DND-41 (cell line): ENCODE measurements at regions not wholly inside any gene's neighbourhood (a gene's known extent, or its start where the extent isn't known, plus 50 kb on each side); places are given as distances from the start of the nearest gene placed in this dataset.

ENCODE experiments used
- ATAC-seq: fragments of 200-7000 bp; cut with Tn5 transposase; 3 replicates; pipeline ENCODE4 v1.9.1; 2021; ENCODE audit warnings: low read depth; ENCODE audit not compliant: insufficient read depth
- DNase-seq: peaks from one replicate; pipeline ENCODE4 v3.0.0-alpha.2; 2020
- H2AFZ ChIP-seq: 2 replicates; pipeline ENCODE4 v1.6.0; 2012; ENCODE audit warnings: low read depth, low read length
- H3K27ac ChIP-seq: 2 replicates; pipeline ENCODE4 v1.5.1; 2012; ENCODE audit warnings: low read length, inconsistent platforms
- H3K27me3 ChIP-seq: fragments of 200-600 bp; sonication (generic); 2 replicates; pipeline ENCODE4 v1.6.0; 2012; ENCODE audit warnings: low read length, mild to moderate bottlenecking, inconsistent platforms; ENCODE audit not compliant: insufficient read depth, poor library complexity
- H3K36me3 ChIP-seq: 2 replicates; pipeline ENCODE4 v1.5.1; 2012; ENCODE audit warnings: low read length, inconsistent platforms; ENCODE audit not compliant: insufficient read depth
- H3K4me1 ChIP-seq: 2 replicates; pipeline ENCODE4 v1.5.1; 2012; ENCODE audit warnings: mild to moderate bottlenecking, low read length; ENCODE audit not compliant: insufficient read depth
- H3K4me2 ChIP-seq: 2 replicates; pipeline ENCODE4 v1.6.0; 2012; ENCODE audit warnings: mild to moderate bottlenecking, moderate library complexity, low read length, inconsistent platforms; ENCODE audit not compliant: insufficient read depth
- H3K4me3 ChIP-seq, 2 experiments: fragments of 200-600 bp in 1 of 2; shearing (Covaris generic) in 1 of 2; 2 replicates each; pipeline ENCODE4 v1.5.1; 2012 to 2016; ENCODE audit warnings: inconsistent platforms in 2 of 2, low read length in 2 of 2, mild to moderate bottlenecking in 2 of 2, low read depth in 1 of 2, moderate library complexity in 1 of 2
- H3K79me2 ChIP-seq: 2 replicates; pipeline ENCODE4 v1.6.0; 2012; ENCODE audit warnings: low read length, inconsistent platforms; ENCODE audit not compliant: insufficient read depth
- H3K9ac ChIP-seq: 2 replicates; pipeline ENCODE4 v1.6.0; 2012; ENCODE audit warnings: low read depth, mild to moderate bottlenecking, inconsistent platforms, low read length, moderate library complexity
- H3K9me3 ChIP-seq: 2 replicates; pipeline ENCODE4 v1.5.1; 2012; ENCODE audit warnings: low read length, moderate library complexity, mild to moderate bottlenecking, inconsistent platforms; ENCODE audit not compliant: insufficient read depth, severe bottlenecking
- H4K20me1 ChIP-seq: 2 replicates; pipeline ENCODE4 v1.6.0; 2012; ENCODE audit warnings: low read length; ENCODE audit not compliant: insufficient read depth
- EZH2 ChIP-seq: IDR thresholded peaks from 3 replicates; pipeline ENCODE4 v1.6.1; 2012; ENCODE audit warnings: borderline replicate concordance, low read depth, mild to moderate bottlenecking, moderate library complexity, low read length, inconsistent platforms; ENCODE audit not compliant: severe bottlenecking
- TF ChIP-seq, protein P1 (sequence below): IDR thresholded peaks from 2 replicates; pipeline ENCODE4 v1.5.1; 2012; ENCODE audit warnings: borderline replicate concordance, low read length, moderate library complexity, mild to moderate bottlenecking; ENCODE audit not compliant: poor library complexity, severe bottlenecking; ENCODE audit errors: extremely low read depth

DNA sequence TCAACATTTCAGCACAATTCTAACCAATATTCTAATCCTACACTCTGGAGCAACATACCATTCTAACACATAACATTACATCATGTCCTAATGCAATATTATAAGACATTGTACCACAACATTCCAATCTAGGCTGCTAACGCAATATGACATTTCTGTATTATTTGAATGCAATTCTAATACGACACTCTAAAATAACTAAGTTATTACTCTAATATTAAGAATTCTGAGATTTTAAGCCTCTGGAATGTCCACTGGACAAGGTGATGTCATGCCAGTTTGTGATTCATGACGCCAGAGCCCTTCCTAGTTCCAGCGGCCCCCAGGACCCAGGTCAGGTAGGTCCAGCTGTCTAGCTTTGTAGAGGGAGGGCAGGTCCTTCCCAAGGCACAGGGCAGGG is 69.7 kb upstream of the SIRPA start:
- peaks cover 3% of the 10 kb centered on the region for H3K27me3 ChIP-seq
- H2AFZ ChIP-seq: no peak overlapping the region
- no peak overlapping the region for H3K27ac ChIP-seq
- H3K36me3 ChIP-seq: no peaks in the 10 kb centered on the region
- no peaks in the 10 kb centered on the region for H3K79me2 ChIP-seq
- H3K4me2 ChIP-seq: no peak overlapping the region
- H3K4me3 ChIP-seq: no peak overlapping the region
- peaks cover 12% of the 10 kb centered on the region for H3K9me3 ChIP-seq
- no peak overlapping the region for H3K9ac ChIP-seq
- TF ChIP-seq, protein P1, sequence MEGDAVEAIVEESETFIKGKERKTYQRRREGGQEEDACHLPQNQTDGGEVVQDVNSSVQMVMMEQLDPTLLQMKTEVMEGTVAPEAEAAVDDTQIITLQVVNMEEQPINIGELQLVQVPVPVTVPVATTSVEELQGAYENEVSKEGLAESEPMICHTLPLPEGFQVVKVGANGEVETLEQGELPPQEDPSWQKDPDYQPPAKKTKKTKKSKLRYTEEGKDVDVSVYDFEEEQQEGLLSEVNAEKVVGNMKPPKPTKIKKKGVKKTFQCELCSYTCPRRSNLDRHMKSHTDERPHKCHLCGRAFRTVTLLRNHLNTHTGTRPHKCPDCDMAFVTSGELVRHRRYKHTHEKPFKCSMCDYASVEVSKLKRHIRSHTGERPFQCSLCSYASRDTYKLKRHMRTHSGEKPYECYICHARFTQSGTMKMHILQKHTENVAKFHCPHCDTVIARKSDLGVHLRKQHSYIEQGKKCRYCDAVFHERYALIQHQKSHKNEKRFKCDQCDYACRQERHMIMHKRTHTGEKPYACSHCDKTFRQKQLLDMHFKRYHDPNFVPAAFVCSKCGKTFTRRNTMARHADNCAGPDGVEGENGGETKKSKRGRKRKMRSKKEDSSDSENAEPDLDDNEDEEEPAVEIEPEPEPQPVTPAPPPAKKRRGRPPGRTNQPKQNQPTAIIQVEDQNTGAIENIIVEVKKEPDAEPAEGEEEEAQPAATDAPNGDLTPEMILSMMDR: no peak
- no peak for TF ChIP-seq EZH2
- no peaks in the 10 kb centered on the region for H3K4me1 ChIP-seq
- no peak for ATAC-seq
- H4K20me1 ChIP-seq: 0 out of 2 replicates have a peak, but pooled peaks cover 3% of the 10 kb centered on the region
- DNase-seq: no peak

DNA sequence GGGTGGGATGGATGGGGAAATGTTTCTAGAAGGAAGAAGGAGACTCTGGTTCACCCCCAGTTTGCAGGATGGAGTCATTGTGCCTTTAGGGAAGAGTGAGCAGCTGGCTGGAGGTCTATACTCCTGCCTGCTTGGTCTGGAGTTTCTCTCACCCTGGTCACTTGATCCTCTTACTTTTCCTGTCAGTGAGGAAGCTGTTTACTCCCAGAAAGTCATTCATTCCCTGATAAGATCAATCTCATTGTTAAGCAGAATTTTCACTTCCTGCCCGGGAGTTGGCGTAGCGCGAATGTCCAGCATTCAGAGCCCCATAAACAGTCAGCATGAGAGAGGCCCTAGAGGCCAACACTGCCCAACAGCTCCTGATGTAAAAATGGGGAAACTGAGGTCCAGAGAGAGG is 70.4 kb upstream of the SIRPA start:
- Histone ChIP-seq H3K9me3 (peaks cover 12% of the 10 kb centered on the region), H3K4me2 (no peak overlapping the region), H3K79me2 (no peaks in the 10 kb centered on the region), H3K4me1 (no peaks in the 10 kb centered on the region), H3K4me3 (no peak overlapping the region), H3K9ac (no peak overlapping the region), H2AFZ (no peak overlapping the region), H3K36me3 (no peaks in the 10 kb centered on the region), H3K27ac (no peak overlapping the region), H4K20me1 (0 out of 2 replicates have a peak, but pooled peaks cover 3% of the 10 kb centered on the region), H3K27me3 (peaks cover 3% of the 10 kb centered on the region)
- ATAC-seq (no peak), DNase-seq (no peak)
- TF ChIP-seq, protein P1: no peak
- TF ChIP-seq EZH2: no peak

DNA sequence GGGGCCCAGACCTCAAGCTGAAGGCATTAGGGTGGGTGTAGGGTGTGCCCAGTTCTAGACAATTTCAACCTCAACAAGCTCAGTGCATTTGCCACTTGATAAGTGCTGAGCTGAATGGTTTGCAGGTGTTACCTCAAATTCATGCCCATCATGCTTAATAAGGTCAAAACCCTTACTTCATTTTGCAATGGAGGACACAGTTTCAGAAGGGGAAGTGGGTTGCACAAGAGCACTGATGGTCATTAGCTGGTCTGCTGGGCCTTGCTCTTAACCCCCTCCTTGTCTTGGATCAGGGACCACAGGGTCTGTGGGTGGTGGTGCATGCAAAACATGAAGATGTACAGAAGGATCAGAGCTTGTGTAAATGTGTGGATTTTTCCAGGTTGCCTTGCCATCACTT is 71.0 kb upstream of the SIRPA start:
- H3K27ac ChIP-seq: no peak overlapping the region
- H3K9me3 ChIP-seq: peaks cover 12% of the 10 kb centered on the region
- H3K27me3 ChIP-seq: peaks cover 3% of the 10 kb centered on the region
- no peaks in the 10 kb centered on the region for H3K36me3 ChIP-seq
- H4K20me1 ChIP-seq: no peaks in the 10 kb centered on the region
- ATAC-seq (no peak), DNase-seq (no peak)
- no peak overlapping the region for H2AFZ ChIP-seq
- TF ChIP-seq, protein P1: no peak
- TF ChIP-seq EZH2: no peak
- no peak overlapping the region for H3K4me2 ChIP-seq
- H3K9ac ChIP-seq: no peak overlapping the region
- H3K79me2 ChIP-seq: no peaks in the 10 kb centered on the region
- no peak overlapping the region for H3K4me3 ChIP-seq
- no peaks in the 10 kb centered on the region for H3K4me1 ChIP-seq

DNA sequence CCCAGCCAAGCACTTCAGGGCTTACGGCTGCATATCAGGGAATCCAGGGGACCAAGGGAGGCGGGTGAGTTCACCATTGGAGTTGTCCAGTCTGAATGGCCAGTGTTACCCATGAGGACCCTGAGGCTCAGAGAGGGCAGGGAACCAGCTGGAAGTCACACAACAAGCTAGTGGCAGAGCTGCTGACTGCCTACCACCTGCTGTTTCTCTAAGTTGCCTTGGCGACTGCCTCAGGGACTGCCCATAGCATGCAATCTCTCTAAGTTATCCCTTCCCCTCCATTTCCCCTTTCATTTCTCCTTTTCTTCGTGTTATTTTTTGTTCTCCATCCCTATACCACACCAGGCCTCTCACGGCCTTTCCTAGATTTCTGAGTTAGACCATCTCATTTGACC is 71.8 kb upstream of the SIRPA start:
- Histone ChIP-seq H3K9ac (no peak overlapping the region), H2AFZ (no peak overlapping the region), H3K4me1 (no peaks in the 10 kb centered on the region), H3K27me3 (peaks cover 3% of the 10 kb centered on the region), H3K27ac (no peak overlapping the region), H3K4me3 (no peak overlapping the region), H3K9me3 (peaks cover 12% of the 10 kb centered on the region), H3K79me2 (no peaks in the 10 kb centered on the region), H3K4me2 (no peak overlapping the region), H3K36me3 (no peaks in the 10 kb centered on the region), H4K20me1 (no peaks in the 10 kb centered on the region)
- no peak for ATAC-seq
- no peak for TF ChIP-seq EZH2
- TF ChIP-seq, protein P1: no peak
- no peak for DNase-seq
